Liver (tissue), 8 donors: ENCODE measurements at regions not wholly inside any gene's neighbourhood (a gene's known extent, or its start where the extent isn't known, plus 50 kb on each side); places are given as distances from the start of the nearest gene placed in this dataset.

Source experiments
- DNase-seq: peaks from one replicate; pipeline ENCODE4 v3.0.0-alpha.2; 2017; ENCODE audit warnings: low spot score
- H3K27ac ChIP-seq, 2 donors: one replicate each; pipeline ENCODE4 v1.7.0; 2013; ENCODE audit warnings: inconsistent platforms in 2 of 2, low read length in 2 of 2, control low read depth in 1 of 2, low read depth in 1 of 2, mild to moderate bottlenecking in 1 of 2
- H3K27me3 ChIP-seq, 4 donors: one replicate each; pipeline versions ENCODE4 v1.6.1 to v1.7.0; 2013; ENCODE audit warnings: low read length in 3 of 4, inconsistent platforms in 1 of 4, mild to moderate bottlenecking in 1 of 4, moderate library complexity in 1 of 4; ENCODE audit not compliant: control insufficient read depth in 4 of 4, insufficient read depth in 4 of 4
- H3K36me3 ChIP-seq, 4 donors: one replicate each; pipeline versions ENCODE4 v1.6.1 to v1.7.0; 2013; ENCODE audit warnings: low read length in 3 of 4, mild to moderate bottlenecking in 3 of 4, low read depth in 1 of 4, moderate library complexity in 1 of 4; ENCODE audit not compliant: control insufficient read depth in 4 of 4, insufficient read depth in 3 of 4
- H3K4me1 ChIP-seq, 4 donors: one replicate each; pipeline versions ENCODE4 v1.6.1 to v1.7.0; 2013; ENCODE audit warnings: low read length in 3 of 4, mild to moderate bottlenecking in 3 of 4, moderate library complexity in 1 of 4; ENCODE audit not compliant: control insufficient read depth in 4 of 4, insufficient read depth in 4 of 4
- H3K4me3 ChIP-seq, 3 donors: one replicate each; pipeline versions ENCODE4 v1.6.1 to v1.7.0; 2013; ENCODE audit warnings: low read length in 3 of 3, control low read depth in 1 of 3, low read depth in 1 of 3, mild to moderate bottlenecking in 1 of 3
- H3K9ac ChIP-seq, 2 donors: one replicate each; pipeline ENCODE4 v1.7.0; 2013; ENCODE audit warnings: low read length in 2 of 2, mild to moderate bottlenecking in 2 of 2, moderate library complexity in 2 of 2, control low read depth in 1 of 2, low read depth in 1 of 2
- H3K9me3 ChIP-seq, 4 donors: one replicate each; pipeline versions ENCODE4 v1.6.1 to v1.7.0; 2013; ENCODE audit warnings: low read length in 3 of 4; ENCODE audit not compliant: control insufficient read depth in 4 of 4
- FOXA1 ChIP-seq: IDR thresholded peaks from 2 replicates; pipeline ENCODE4 v1.6.1; 2016; ENCODE audit warnings: antibody characterized with exemption
- FOXA2 ChIP-seq: IDR thresholded peaks from 2 replicates; pipeline ENCODE4 v1.6.1; 2016; ENCODE audit warnings: antibody characterized with exemption
- GABPA ChIP-seq, 2 donors: IDR thresholded peaks in 1 of 2; conservative IDR thresholded peaks in 1 of 2; 2 replicates each; pipeline ENCODE4 v1.6.1; 2016; ENCODE audit warnings: antibody characterized with exemption in 2 of 2, mild to moderate bottlenecking in 1 of 2, moderate library complexity in 1 of 2
- HNF4G ChIP-seq: IDR thresholded peaks from 2 replicates; pipeline ENCODE4 v1.6.1; 2016; ENCODE audit warnings: antibody characterized with exemption
- JUND ChIP-seq, 2 donors: IDR thresholded peaks; 2 replicates each; pipeline ENCODE4 v1.6.1; 2016; ENCODE audit warnings: antibody characterized with exemption in 2 of 2
- NR2F2 ChIP-seq: IDR thresholded peaks from 2 replicates; pipeline ENCODE4 v1.6.1; 2016; ENCODE audit warnings: antibody characterized with exemption
- RAD21 ChIP-seq, 2 donors: IDR thresholded peaks; 2 replicates each; pipeline ENCODE4 v1.6.1; 2016; ENCODE audit warnings: antibody characterized with exemption in 2 of 2, mild to moderate bottlenecking in 2 of 2
- RXRA ChIP-seq, 2 donors: IDR thresholded peaks; 2 replicates each; pipeline ENCODE4 v1.6.1; 2017 to 2018; ENCODE audit warnings: antibody characterized with exemption in 2 of 2, mild to moderate bottlenecking in 1 of 2
- SP1 ChIP-seq: IDR thresholded peaks from 2 replicates; pipeline ENCODE4 v1.6.1; 2018; ENCODE audit warnings: antibody characterized with exemption, mild to moderate bottlenecking
- TAF1 ChIP-seq: conservative IDR thresholded peaks from 2 replicates; pipeline ENCODE4 v1.6.1; 2016; ENCODE audit warnings: antibody characterized with exemption, mild to moderate bottlenecking
- YY1 ChIP-seq: IDR thresholded peaks from 2 replicates; pipeline ENCODE4 v1.6.1; 2016; ENCODE audit warnings: antibody characterized with exemption, mild to moderate bottlenecking
- WGBS: extraction: QIAGEN DNeasy Blood & Tissue Kit; methylation state at CpG from one replicate; pipeline ENCODE4 v1.1.7; 2013; 5-methylcytosine and 5-hydroxymethylcytosine counted together
- TF ChIP-seq, protein P1 (sequence below): IDR thresholded peaks from 2 replicates; pipeline ENCODE4 v1.6.1; 2016; ENCODE audit warnings: antibody characterized with exemption, mild to moderate bottlenecking
- TF ChIP-seq, protein P2 (sequence below): IDR thresholded peaks from 2 replicates; pipeline ENCODE4 v1.6.1; 2016; ENCODE audit warnings: antibody characterized with exemption
- TF ChIP-seq, protein P3 (sequence below): fragments of 150-350 bp; IDR thresholded peaks from 2 replicates; pipeline ENCODE4 v1.5.1; 2017; ENCODE audit warnings: improper control_type of control experiment, low read depth, low read length; ENCODE audit not compliant: missing input control
- TF ChIP-seq, protein P4 (sequence below): IDR thresholded peaks from 2 replicates; pipeline ENCODE4 v1.6.1; 2016; ENCODE audit warnings: antibody characterized with exemption
- TF ChIP-seq, protein P5 (sequence below): IDR thresholded peaks from 2 replicates; pipeline ENCODE4 v1.6.1; 2016; ENCODE audit warnings: antibody characterized with exemption
- donor health status: healthy.
- donor health status: healthy.
- donor health status: healthy.
- donor health status: healthy.
- donor health status: healthy.

DNA sequence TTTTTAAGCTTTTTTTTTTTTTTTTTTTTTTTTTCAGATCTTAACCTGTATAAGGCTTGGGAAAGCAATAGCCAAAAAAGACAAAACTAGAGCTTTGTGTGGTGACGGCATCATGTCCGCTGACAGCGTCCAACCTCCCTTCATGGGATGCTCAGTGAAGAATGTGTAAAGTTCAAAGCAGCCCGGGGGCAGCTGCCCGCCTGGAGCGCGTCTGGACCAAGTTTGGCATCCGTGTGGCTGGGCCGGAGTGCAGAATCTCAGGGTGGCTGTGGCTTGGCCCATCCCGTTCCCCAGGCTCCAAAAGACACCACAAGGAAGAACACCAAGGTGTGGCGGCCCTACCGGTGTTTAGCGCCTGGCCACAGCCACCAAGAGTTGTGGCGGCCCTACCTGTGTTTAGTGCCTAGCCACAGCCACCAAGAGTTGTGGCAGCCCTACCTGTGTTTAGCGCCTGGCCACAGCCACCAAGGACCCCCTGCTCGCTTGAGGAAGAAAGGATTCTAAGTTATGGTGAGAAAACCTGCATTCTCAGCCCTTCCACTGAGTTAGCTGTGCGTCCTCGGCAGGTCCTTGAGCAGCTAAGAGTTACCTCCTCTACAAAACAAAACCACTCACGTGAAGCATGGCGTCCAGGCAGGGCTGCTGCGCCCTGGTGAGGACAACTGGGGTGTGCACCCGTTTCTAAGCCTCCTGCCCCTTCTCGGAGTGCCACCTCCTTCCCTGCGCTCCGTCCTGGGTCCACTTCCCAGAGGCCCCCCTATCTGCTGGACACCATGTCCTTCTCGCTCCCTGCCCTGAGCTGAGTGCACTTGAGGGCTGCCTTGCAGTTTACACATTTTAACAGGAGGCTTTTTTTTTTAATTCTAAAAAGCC is 103.6 kb upstream of the SALL3 start:
- Histone ChIP-seq H3K4me3 (no peak overlapping the region), H3K9ac (no peak overlapping the region), H3K36me3 (no peaks in the 10 kb centered on the region), H3K27me3 (peaks cover 0 to 2% (median 1%) of the 10 kb centered on the region in 4 donors), H3K27ac (no peak overlapping the region), H3K4me1 (no peaks in the 10 kb centered on the region), H3K9me3 (no peaks in the 10 kb centered on the region)
- TF ChIP-seq TAF1 (no peak), FOXA2 (no peak), YY1 (no peak), SP1 (no peak), HNF4G (no peak), FOXA1 (no peak), GABPA (IDR thresholded peaks at IDR 0.05 in 1 of 2, conservative IDR thresholded peaks at IDR 0.05 in 1 of 2) (no peak), JUND (IDR thresholded peaks at IDR 0.05) (no peak), NR2F2 (no peak), RAD21 (IDR thresholded peaks at IDR 0.05) (no peak), RXRA (IDR thresholded peaks at IDR 0.05) (no peak)
- TF ChIP-seq, protein P1, sequence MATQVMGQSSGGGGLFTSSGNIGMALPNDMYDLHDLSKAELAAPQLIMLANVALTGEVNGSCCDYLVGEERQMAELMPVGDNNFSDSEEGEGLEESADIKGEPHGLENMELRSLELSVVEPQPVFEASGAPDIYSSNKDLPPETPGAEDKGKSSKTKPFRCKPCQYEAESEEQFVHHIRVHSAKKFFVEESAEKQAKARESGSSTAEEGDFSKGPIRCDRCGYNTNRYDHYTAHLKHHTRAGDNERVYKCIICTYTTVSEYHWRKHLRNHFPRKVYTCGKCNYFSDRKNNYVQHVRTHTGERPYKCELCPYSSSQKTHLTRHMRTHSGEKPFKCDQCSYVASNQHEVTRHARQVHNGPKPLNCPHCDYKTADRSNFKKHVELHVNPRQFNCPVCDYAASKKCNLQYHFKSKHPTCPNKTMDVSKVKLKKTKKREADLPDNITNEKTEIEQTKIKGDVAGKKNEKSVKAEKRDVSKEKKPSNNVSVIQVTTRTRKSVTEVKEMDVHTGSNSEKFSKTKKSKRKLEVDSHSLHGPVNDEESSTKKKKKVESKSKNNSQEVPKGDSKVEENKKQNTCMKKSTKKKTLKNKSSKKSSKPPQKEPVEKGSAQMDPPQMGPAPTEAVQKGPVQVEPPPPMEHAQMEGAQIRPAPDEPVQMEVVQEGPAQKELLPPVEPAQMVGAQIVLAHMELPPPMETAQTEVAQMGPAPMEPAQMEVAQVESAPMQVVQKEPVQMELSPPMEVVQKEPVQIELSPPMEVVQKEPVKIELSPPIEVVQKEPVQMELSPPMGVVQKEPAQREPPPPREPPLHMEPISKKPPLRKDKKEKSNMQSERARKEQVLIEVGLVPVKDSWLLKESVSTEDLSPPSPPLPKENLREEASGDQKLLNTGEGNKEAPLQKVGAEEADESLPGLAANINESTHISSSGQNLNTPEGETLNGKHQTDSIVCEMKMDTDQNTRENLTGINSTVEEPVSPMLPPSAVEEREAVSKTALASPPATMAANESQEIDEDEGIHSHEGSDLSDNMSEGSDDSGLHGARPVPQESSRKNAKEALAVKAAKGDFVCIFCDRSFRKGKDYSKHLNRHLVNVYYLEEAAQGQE, result no peak
- TF ChIP-seq, protein P2, sequence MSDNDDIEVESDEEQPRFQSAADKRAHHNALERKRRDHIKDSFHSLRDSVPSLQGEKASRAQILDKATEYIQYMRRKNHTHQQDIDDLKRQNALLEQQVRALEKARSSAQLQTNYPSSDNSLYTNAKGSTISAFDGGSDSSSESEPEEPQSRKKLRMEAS, result no peak
- TF ChIP-seq, protein P3, sequence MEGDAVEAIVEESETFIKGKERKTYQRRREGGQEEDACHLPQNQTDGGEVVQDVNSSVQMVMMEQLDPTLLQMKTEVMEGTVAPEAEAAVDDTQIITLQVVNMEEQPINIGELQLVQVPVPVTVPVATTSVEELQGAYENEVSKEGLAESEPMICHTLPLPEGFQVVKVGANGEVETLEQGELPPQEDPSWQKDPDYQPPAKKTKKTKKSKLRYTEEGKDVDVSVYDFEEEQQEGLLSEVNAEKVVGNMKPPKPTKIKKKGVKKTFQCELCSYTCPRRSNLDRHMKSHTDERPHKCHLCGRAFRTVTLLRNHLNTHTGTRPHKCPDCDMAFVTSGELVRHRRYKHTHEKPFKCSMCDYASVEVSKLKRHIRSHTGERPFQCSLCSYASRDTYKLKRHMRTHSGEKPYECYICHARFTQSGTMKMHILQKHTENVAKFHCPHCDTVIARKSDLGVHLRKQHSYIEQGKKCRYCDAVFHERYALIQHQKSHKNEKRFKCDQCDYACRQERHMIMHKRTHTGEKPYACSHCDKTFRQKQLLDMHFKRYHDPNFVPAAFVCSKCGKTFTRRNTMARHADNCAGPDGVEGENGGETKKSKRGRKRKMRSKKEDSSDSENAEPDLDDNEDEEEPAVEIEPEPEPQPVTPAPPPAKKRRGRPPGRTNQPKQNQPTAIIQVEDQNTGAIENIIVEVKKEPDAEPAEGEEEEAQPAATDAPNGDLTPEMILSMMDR, result no peak
- TF ChIP-seq, protein P4, sequence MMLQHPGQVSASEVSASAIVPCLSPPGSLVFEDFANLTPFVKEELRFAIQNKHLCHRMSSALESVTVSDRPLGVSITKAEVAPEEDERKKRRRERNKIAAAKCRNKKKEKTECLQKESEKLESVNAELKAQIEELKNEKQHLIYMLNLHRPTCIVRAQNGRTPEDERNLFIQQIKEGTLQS, result no peak
- 89% methylated on average over 26 of the region's 26 CpGs for WGBS
- peak; percentile 26 for DNase-seq

DNA sequence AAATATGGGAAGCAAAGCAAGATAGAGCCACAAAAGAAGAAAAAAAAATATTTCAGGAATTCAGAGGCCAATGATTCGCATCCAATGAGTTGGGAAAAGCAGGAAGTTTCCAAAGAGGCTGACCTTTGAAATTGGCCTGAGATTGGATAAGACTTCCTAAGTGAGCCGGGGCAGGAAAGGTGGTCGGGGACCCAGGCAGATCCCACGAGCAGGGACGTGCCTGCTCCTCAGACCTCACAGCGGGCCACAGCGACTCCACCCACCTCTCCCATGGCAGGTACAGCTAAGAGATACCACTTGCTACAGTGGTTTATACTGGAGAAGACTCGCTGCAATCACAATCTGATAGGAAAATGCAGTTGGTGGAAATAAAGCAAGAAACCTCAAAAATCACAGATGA is 102.8 kb upstream of the SALL3 start:
- H3K4me1 ChIP-seq, result no peaks in the 10 kb centered on the region
- WGBS, result 43% methylated on average over 8 of the region's 8 CpGs
- TF ChIP-seq, protein P1, result no peak
- no peak for TF ChIP-seq SP1
- no peak for TF ChIP-seq JUND (IDR thresholded peaks at IDR 0.05)
- no peak for TF ChIP-seq YY1
- TF ChIP-seq, protein P5, sequence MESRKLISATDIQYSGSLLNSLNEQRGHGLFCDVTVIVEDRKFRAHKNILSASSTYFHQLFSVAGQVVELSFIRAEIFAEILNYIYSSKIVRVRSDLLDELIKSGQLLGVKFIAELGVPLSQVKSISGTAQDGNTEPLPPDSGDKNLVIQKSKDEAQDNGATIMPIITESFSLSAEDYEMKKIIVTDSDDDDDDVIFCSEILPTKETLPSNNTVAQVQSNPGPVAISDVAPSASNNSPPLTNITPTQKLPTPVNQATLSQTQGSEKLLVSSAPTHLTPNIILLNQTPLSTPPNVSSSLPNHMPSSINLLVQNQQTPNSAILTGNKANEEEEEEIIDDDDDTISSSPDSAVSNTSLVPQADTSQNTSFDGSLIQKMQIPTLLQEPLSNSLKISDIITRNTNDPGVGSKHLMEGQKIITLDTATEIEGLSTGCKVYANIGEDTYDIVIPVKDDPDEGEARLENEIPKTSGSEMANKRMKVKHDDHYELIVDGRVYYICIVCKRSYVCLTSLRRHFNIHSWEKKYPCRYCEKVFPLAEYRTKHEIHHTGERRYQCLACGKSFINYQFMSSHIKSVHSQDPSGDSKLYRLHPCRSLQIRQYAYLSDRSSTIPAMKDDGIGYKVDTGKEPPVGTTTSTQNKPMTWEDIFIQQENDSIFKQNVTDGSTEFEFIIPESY, result no peak
- no peak for TF ChIP-seq GABPA (IDR thresholded peaks at IDR 0.05 in 1 of 2, conservative IDR thresholded peaks at IDR 0.05 in 1 of 2)
- no peak for TF ChIP-seq FOXA1
- no peak for TF ChIP-seq RXRA (IDR thresholded peaks at IDR 0.05)
- TF ChIP-seq HNF4G, result no peak
- no peak overlapping the region for H3K9ac ChIP-seq
- DNase-seq, result no peak
- peaks cover 0 to 2% (median 1%) of the 10 kb centered on the region in 4 donors for H3K27me3 ChIP-seq
- H3K27ac ChIP-seq, result no peak overlapping the region
- no peaks in the 10 kb centered on the region for H3K9me3 ChIP-seq
- H3K36me3 ChIP-seq, result no peaks in the 10 kb centered on the region
- no peak overlapping the region for H3K4me3 ChIP-seq
